Subcutaneous abdominal adipose tissue (tissue), 5 donors: ENCODE measurements at regions not wholly inside any gene's neighbourhood (a gene's known extent, or its start where the extent isn't known, plus 50 kb on each side); places are given as distances from the start of the nearest gene placed in this dataset.
"Not testable (repeated sequence)": the region's sequence is repeated elsewhere in the genome, so short reads cannot be mapped to it uniquely, and the experiment has no call there.

Experiments
- H3K27ac ChIP-seq: one replicate; pipeline ENCODE4 v1.7.0; 2013; ENCODE audit warnings: low read depth, mild to moderate bottlenecking, inconsistent platforms, low read length, moderate library complexity
- H3K27me3 ChIP-seq, 5 donors: one replicate each; pipeline ENCODE4 v1.7.0; 2013; ENCODE audit warnings: low read length in 5 of 5, inconsistent platforms in 1 of 5; ENCODE audit not compliant: control insufficient read depth in 5 of 5, insufficient read depth in 4 of 5
- H3K36me3 ChIP-seq, 5 donors: one replicate each; pipeline ENCODE4 v1.7.0; 2013; ENCODE audit warnings: low read length in 5 of 5; ENCODE audit not compliant: control insufficient read depth in 5 of 5, insufficient read depth in 5 of 5
- H3K4me1 ChIP-seq, 5 donors: one replicate each; pipeline ENCODE4 v1.7.0; 2013; ENCODE audit warnings: low read length in 5 of 5, mild to moderate bottlenecking in 3 of 5, moderate library complexity in 1 of 5; ENCODE audit not compliant: control insufficient read depth in 5 of 5, insufficient read depth in 5 of 5
- H3K4me3 ChIP-seq, 5 donors: one replicate each; pipeline ENCODE4 v1.7.0; 2013; ENCODE audit warnings: low read length in 5 of 5, low read depth in 1 of 5
- H3K9ac ChIP-seq, 5 donors: one replicate each; pipeline ENCODE4 v1.7.0; 2013; ENCODE audit warnings: low read length in 5 of 5, mild to moderate bottlenecking in 4 of 5, moderate library complexity in 3 of 5
- H3K9me3 ChIP-seq, 5 donors: one replicate each; pipeline ENCODE4 v1.7.0; 2013; ENCODE audit warnings: low read length in 5 of 5; ENCODE audit not compliant: control insufficient read depth in 5 of 5
- donor health status: healthy.
- donor health status: healthy.
- donor health status: healthy.
- donor health status: healthy.
- donor health status: healthy.

- Histone ChIP-seq H3K36me3 (no peaks in the 10 kb centered on the region), H3K4me3 (no peak overlapping the region), H3K27me3 (no peaks in the 10 kb centered on the region), H3K9me3 (no peaks in the 10 kb centered on the region), H3K27ac (no peak overlapping the region), H3K4me1 (no peaks in the 10 kb centered on the region), H3K9ac (no peak overlapping the region)
Measured at GRCh38 chr18:55953326-55953725, 365.3 kb upstream of the TCF4 start.

GRCh38 chr18:55951738-55952137 is 363.7 kb upstream of the TCF4 start:
- H3K4me1 ChIP-seq, H3K4me3 ChIP-seq, H3K27me3 ChIP-seq, H3K9me3 ChIP-seq, H3K9ac ChIP-seq, H3K27ac ChIP-seq, H3K36me3 ChIP-seq: not testable (repeated sequence)

GRCh38 chr18:55950379-55951166 is 362.6 kb upstream of the TCF4 start:
- Histone ChIP-seq H3K4me1 (no peaks in the 10 kb centered on the region), H3K9me3 (no peaks in the 10 kb centered on the region), H3K36me3 (no peaks in the 10 kb centered on the region), H3K27me3 (no peaks in the 10 kb centered on the region), H3K27ac (no peak overlapping the region), H3K9ac (no peak overlapping the region), H3K4me3 (no peak overlapping the region)

- Histone ChIP-seq H3K4me1 (no peaks in the 10 kb centered on the region), H3K9ac (no peak overlapping the region), H3K27ac (no peak overlapping the region), H3K27me3 (no peaks in the 10 kb centered on the region), H3K4me3 (no peak overlapping the region), H3K36me3 (no peaks in the 10 kb centered on the region), H3K9me3 (peaks cover 3 to 19% (median 14%) of the 10 kb centered on the region in 5 donors)
Measured at GRCh38 chr18:55934821-55935220, 346.8 kb upstream of the TCF4 start.

- Histone ChIP-seq H3K4me3 (no peak overlapping the region), H3K27ac (no peak overlapping the region), H3K27me3 (no peaks in the 10 kb centered on the region), H3K36me3 (no peaks in the 10 kb centered on the region), H3K9me3 (peaks cover 3 to 18% (median 9%) of the 10 kb centered on the region in 5 donors), H3K4me1 (peaks cover 0 to 3% (median 0%) of the 10 kb centered on the region in 5 donors), H3K9ac (no peak overlapping the region)
Measured at GRCh38 chr18:55932675-55933074, 344.7 kb upstream of the TCF4 start.

- Histone ChIP-seq H3K27me3 (no peaks in the 10 kb centered on the region), H3K4me1 (peaks cover 0 to 11% (median 0%) of the 10 kb centered on the region in 5 donors), H3K36me3 (no peaks in the 10 kb centered on the region), H3K9ac (no peak overlapping the region), H3K27ac (no peak overlapping the region), H3K4me3 (no peak overlapping the region), H3K9me3 (no peaks in the 10 kb centered on the region)
Measured at GRCh38 chr18:55927831-55928230, 339.8 kb upstream of the TCF4 start.

GRCh38 chr18:55925772-55926171 is 337.8 kb upstream of the TCF4 start:
- no peak overlapping the region for H3K4me3 ChIP-seq
- no peak overlapping the region for H3K27ac ChIP-seq
- H3K4me1 ChIP-seq = peaks cover 0 to 11% (median 0%) of the 10 kb centered on the region in 5 donors
- H3K9me3 ChIP-seq = no peaks in the 10 kb centered on the region
- no peak overlapping the region for H3K9ac ChIP-seq
- H3K27me3 ChIP-seq = no peaks in the 10 kb centered on the region
- no peaks in the 10 kb centered on the region for H3K36me3 ChIP-seq

- Histone ChIP-seq H3K27ac (no peak overlapping the region), H3K4me3 (no peak overlapping the region), H3K4me1 (peaks cover 0 to 7% (median 0%) of the 10 kb centered on the region in 5 donors), H3K9ac (no peak overlapping the region), H3K27me3 (no peaks in the 10 kb centered on the region), H3K9me3 (no peaks in the 10 kb centered on the region), H3K36me3 (no peaks in the 10 kb centered on the region)
Measured at GRCh38 chr18:55920063-55920462, 332.1 kb upstream of the TCF4 start.

GRCh38 chr18:55918444-55918843 is 330.5 kb upstream of the TCF4 start:
- no peak overlapping the region for H3K4me3 ChIP-seq
- no peaks in the 10 kb centered on the region for H3K27me3 ChIP-seq
- no peaks in the 10 kb centered on the region for H3K9me3 ChIP-seq
- H3K4me1 ChIP-seq = peaks cover 0 to 7% (median 0%) of the 10 kb centered on the region in 5 donors
- no peaks in the 10 kb centered on the region for H3K36me3 ChIP-seq
- H3K9ac ChIP-seq = no peak overlapping the region
- no peak overlapping the region for H3K27ac ChIP-seq

- Histone ChIP-seq H3K9ac (no peak overlapping the region), H3K4me3 (no peak overlapping the region), H3K9me3 (no peaks in the 10 kb centered on the region), H3K4me1 (peaks cover 0 to under 1% (median 0%) of the 10 kb centered on the region in 5 donors), H3K27ac (no peak overlapping the region), H3K36me3 (no peaks in the 10 kb centered on the region), H3K27me3 (no peaks in the 10 kb centered on the region)
Measured at GRCh38 chr18:55912919-55913318, 324.9 kb upstream of the TCF4 start.
